Caco-2 (cell line): ENCODE measurements at regions not wholly inside any gene's neighbourhood (a gene's known extent, or its start where the extent isn't known, plus 50 kb on each side); places are given as distances from the start of the nearest gene placed in this dataset.

Experiments used
- BruUV-seq: library from RNA; stranded (reverse); fragments of 400-500 nt; replicated peaks from 2 replicates; lab custom pipeline; 2021; lab: Mats Ljungman, UMichigan
- CTCF ChIA-PET: fragments of 300-600 bp; sonication (Branson Sonifier 250); formaldehyde crosslinking; loops from one replicate; lab custom pipeline; 2022; ENCODE audit warnings: antibody characterized with exemption; lab: Charles Lee
- POLR2A ChIA-PET: fragments of 300-600 bp; sonication (Branson Sonifier 250); formaldehyde crosslinking; loops from one replicate; lab custom pipeline; 2022; ENCODE audit warnings: antibody characterized with exemption; lab: Charles Lee
- DNase-seq, 2 experiments: peaks; one replicate each; pipeline versions ENCODE4 v3.0.0 to v3.0.0-alpha.2; 2020 to 2022
- H3K27me3 ChIP-seq: replicated peaks from 2 replicates; pipeline ENCODE4 v1.6.0; 2011; ENCODE audit warnings: low read length; ENCODE audit not compliant: control insufficient read depth, insufficient read depth
- H3K36me3 ChIP-seq: 2 replicates; pipeline ENCODE4 v1.5.1; 2011; ENCODE audit warnings: low read length; ENCODE audit not compliant: control insufficient read depth, insufficient read depth
- H3K4me1 ChIP-seq: fragments of 250-450 bp; sonication (Bioruptor Pico); 2 replicates; pipeline ENCODE4 v1.5.1; 2020; ENCODE audit warnings: mild to moderate bottlenecking
- H3K4me3 ChIP-seq: 2 replicates; pipeline ENCODE4 v1.5.1; 2011; ENCODE audit warnings: low read depth, mild to moderate bottlenecking, control low read depth, low read length
- H3K9me3 ChIP-seq: fragments of 250-450 bp; sonication (Bioruptor Pico); 2 replicates; pipeline ENCODE4 v1.5.1; 2020; ENCODE audit warnings: mild to moderate bottlenecking, moderate library complexity
- H3K27ac Mint-ChIP-seq: one replicate; pipeline ENCODE4 v1.8.0; 2022; ENCODE audit warnings: mixed read lengths; ENCODE audit not compliant: unreplicated experiment
- H3K27me3 Mint-ChIP-seq: one replicate; pipeline ENCODE4 v1.8.0; 2022; ENCODE audit warnings: mixed read lengths; ENCODE audit not compliant: insufficient read depth, unreplicated experiment
- H3K36me3 Mint-ChIP-seq: one replicate; pipeline ENCODE4 v1.8.0; 2022; ENCODE audit warnings: mild to moderate bottlenecking, mixed read lengths; ENCODE audit not compliant: insufficient read depth, unreplicated experiment
- H3K4me1 Mint-ChIP-seq: one replicate; pipeline ENCODE4 v1.8.0; 2022; ENCODE audit warnings: low read depth, mixed read lengths; ENCODE audit not compliant: unreplicated experiment
- H3K4me3 Mint-ChIP-seq: one replicate; pipeline ENCODE4 v1.8.0; 2022; ENCODE audit warnings: mild to moderate bottlenecking, moderate library complexity, mixed read lengths; ENCODE audit not compliant: unreplicated experiment
- H3K9me3 Mint-ChIP-seq: one replicate; pipeline ENCODE4 v1.8.0; 2022; ENCODE audit warnings: mixed read lengths; ENCODE audit not compliant: unreplicated experiment
- CTCF ChIP-seq, 2 experiments: fragments of 200-600 bp in 1 of 2; IDR thresholded peaks; 1 replicate in 1 of 2; 2 replicates in 1 of 2; pipeline versions ENCODE4 v1.5.1 to v1.8.0; 2011 to 2022; ENCODE audit warnings: antibody characterized with exemption in 1 of 2, control low read depth in 1 of 2, inconsistent platforms in 1 of 2, low read depth in 1 of 2, low read length in 1 of 2, mild to moderate bottlenecking in 1 of 2, moderate library complexity in 1 of 2; ENCODE audit not compliant: insufficient read depth in 1 of 2, severe bottlenecking in 1 of 2, unreplicated experiment in 1 of 2
- intact Hi-C: fragments of 100-400 bp; cut with micrococcal nuclease; formaldehyde crosslinking; loops from one replicate; pipeline ENCODE4 v1.10.0; 2022; ENCODE audit not compliant: unreplicated experiment

- no peaks in the 10 kb centered on the region for H3K4me1 Mint-ChIP-seq
- no peaks in the 10 kb centered on the region for H3K4me1 ChIP-seq
- no peaks in the 10 kb centered on the region for H3K27me3 ChIP-seq
- ChIA-PET CTCF (no interaction called here), POLR2A (no interaction called here)
- no peak for TF ChIP-seq CTCF (IDR thresholded peaks at IDR 0.05; ENCODE audit: insufficient read depth in 1 of 2, low read depth in 1 of 2, low read length in 1 of 2, severe bottlenecking in 1 of 2, unreplicated experiment in 1 of 2)
- H3K27me3 Mint-ChIP-seq, result peaks cover 10% of the 10 kb centered on the region
- H3K9me3 ChIP-seq, result no peaks in the 10 kb centered on the region
- no peak for DNase-seq
- H3K9me3 Mint-ChIP-seq, result no peaks in the 10 kb centered on the region
- H3K4me3 ChIP-seq, result no peak overlapping the region
- H3K27ac Mint-ChIP-seq, result no peak overlapping the region
- BruUV-seq, result no TSS peak
- H3K36me3 Mint-ChIP-seq, result no peaks in the 10 kb centered on the region
- H3K36me3 ChIP-seq, result no peaks in the 10 kb centered on the region
- no peak overlapping the region for H3K4me3 Mint-ChIP-seq
- intact Hi-C loops, result no loop called here
Measured at GRCh38 chr11:15341587-15341986, 226.9 kb downstream of the INSC start.

- intact Hi-C loops, result no loop called here
- Mint-ChIP-seq H3K4me3 (no peak overlapping the region), H3K27ac (no peak overlapping the region), H3K36me3 (no peaks in the 10 kb centered on the region), H3K27me3 (peaks cover 8% of the 10 kb centered on the region), H3K4me1 (no peaks in the 10 kb centered on the region), H3K9me3 (no peaks in the 10 kb centered on the region)
- CTCF ChIA-PET, result no interaction called here
- Histone ChIP-seq H3K9me3 (no peaks in the 10 kb centered on the region), H3K4me3 (no peak overlapping the region), H3K4me1 (no peaks in the 10 kb centered on the region), H3K27me3 (no peaks in the 10 kb centered on the region), H3K36me3 (no peaks in the 10 kb centered on the region)
- POLR2A ChIA-PET, result no interaction called here
- DNase-seq, result no peak
- BruUV-seq, result no TSS peak
- no peak for TF ChIP-seq CTCF (IDR thresholded peaks at IDR 0.05; ENCODE audit: insufficient read depth in 1 of 2, low read depth in 1 of 2, low read length in 1 of 2, severe bottlenecking in 1 of 2, unreplicated experiment in 1 of 2)
Measured at GRCh38 chr11:15342163-15342562, 227.4 kb downstream of the INSC start.

- Mint-ChIP-seq H3K27me3 (peaks cover 7% of the 10 kb centered on the region), H3K27ac (no peak overlapping the region), H3K4me1 (no peaks in the 10 kb centered on the region), H3K9me3 (no peaks in the 10 kb centered on the region), H3K36me3 (no peaks in the 10 kb centered on the region), H3K4me3 (no peak overlapping the region)
- Histone ChIP-seq H3K9me3 (no peaks in the 10 kb centered on the region), H3K4me3 (no peak overlapping the region), H3K4me1 (no peaks in the 10 kb centered on the region), H3K27me3 (no peaks in the 10 kb centered on the region), H3K36me3 (no peaks in the 10 kb centered on the region)
- intact Hi-C loops, result no loop called here
- ChIA-PET POLR2A (no interaction called here), CTCF (no interaction called here)
- no peak for TF ChIP-seq CTCF (IDR thresholded peaks at IDR 0.05; ENCODE audit: insufficient read depth in 1 of 2, low read depth in 1 of 2, low read length in 1 of 2, severe bottlenecking in 1 of 2, unreplicated experiment in 1 of 2)
- no peak for DNase-seq
- no TSS peak for BruUV-seq
Measured at GRCh38 chr11:15346907-15347306, 232.2 kb downstream of the INSC start.
